Epithelial cell of proximal tubule (primary cell): ENCODE measurements at regions not wholly inside any gene's neighbourhood (a gene's known extent, or its start where the extent isn't known, plus 50 kb on each side); places are given as distances from the start of the nearest gene placed in this dataset.

Experiments used
- DNase-seq: peaks from one replicate; pipeline ENCODE4 v3.0.0-alpha.2; 2011; ENCODE audit warnings: low read depth
- H3K4me3 ChIP-seq: 2 replicates; pipeline ENCODE4 v1.5.1; 2011; ENCODE audit warnings: low read depth, mild to moderate bottlenecking, low read length
- CTCF ChIP-seq: conservative IDR thresholded peaks from 2 replicates; pipeline ENCODE4 v1.5.1; 2012; ENCODE audit warnings: low read depth, mild to moderate bottlenecking, low read length

- no peak overlapping the region for H3K4me3 ChIP-seq
- DNase-seq: no peak
- TF ChIP-seq CTCF: no peak
Measured at GRCh38 chr6:62764841-62765240, 446.4 kb upstream of the FKBP1C start.

DNA sequence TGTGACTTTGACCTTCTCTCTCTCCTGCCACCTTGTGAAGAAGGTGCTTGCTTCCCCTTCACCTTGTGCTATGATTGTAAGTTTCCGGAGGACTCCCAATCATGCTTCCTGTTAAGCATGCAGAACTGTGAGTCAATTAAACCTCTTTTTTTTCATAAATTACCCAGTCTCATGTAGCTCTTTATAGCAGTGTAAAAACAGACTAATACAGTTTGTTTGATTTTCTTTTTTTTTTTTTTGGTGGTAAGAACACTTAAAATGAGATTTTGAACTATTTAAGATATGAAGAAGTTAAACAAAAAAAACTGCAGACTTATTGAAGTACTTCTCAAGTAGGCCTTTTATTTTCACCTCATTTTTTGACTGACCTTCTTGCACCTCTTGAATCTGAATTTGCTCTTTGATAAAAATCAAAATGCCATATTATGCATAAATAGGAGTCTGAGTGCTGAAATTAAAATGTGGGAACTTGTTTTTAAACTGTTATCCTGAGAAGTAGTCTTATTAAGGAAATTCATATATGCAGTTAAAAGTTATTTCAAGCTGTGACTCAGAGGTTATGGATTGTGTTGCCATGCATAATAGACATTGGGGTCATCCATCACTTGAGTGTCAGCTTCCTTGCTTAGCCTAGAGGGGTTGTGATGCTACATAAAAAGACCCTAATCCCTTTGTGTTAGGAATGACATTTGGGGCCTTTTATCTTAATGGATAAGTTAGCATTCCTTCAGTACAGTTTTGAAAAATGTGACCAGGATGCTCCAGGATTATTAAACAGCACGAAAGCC is 447.9 kb upstream of the FKBP1C start:
- no peak for DNase-seq
- no peak for TF ChIP-seq CTCF
- H3K4me3 ChIP-seq: no peak overlapping the region

- DNase-seq: no peak
- no peak overlapping the region for H3K4me3 ChIP-seq
- TF ChIP-seq CTCF: no peak
Measured at GRCh38 chr6:62746968-62747367, 460.9 kb upstream of the KHDRBS2 start.

DNA sequence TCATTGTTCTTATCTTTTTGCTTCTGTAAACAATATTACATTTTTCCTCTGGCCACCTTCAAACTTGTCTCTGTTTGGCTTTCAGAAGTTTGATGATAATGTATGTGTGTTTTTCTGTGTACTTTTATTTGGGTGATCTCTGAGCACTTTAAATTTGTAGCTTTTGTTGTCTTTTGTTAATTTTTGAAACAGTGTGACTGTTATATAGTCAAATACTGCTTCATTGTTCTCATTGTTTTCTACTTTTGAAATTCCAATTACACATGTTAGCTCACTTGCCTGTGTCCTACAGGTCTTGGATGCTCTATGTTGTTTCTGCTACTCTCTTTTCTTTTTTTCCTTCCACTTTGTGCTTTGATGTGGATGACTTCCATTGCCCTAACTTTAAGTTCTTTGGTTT is 460.1 kb upstream of the KHDRBS2 start:
- H3K4me3 ChIP-seq: no peak overlapping the region
- DNase-seq: no peak
- TF ChIP-seq CTCF: no peak

- H3K4me3 ChIP-seq: no peak overlapping the region
- DNase-seq: no peak
- no peak for TF ChIP-seq CTCF
Measured at GRCh38 chr6:62740596-62740995, 454.6 kb upstream of the KHDRBS2 start.

GRCh38 chr6:62740171-62740570 is 454.1 kb upstream of the KHDRBS2 start:
- no peak for TF ChIP-seq CTCF
- DNase-seq: no peak
- H3K4me3 ChIP-seq: no peak overlapping the region

- TF ChIP-seq CTCF: no peak
- DNase-seq: no peak
- H3K4me3 ChIP-seq: no peak overlapping the region
Measured at GRCh38 chr6:62737792-62738191, 451.8 kb upstream of the KHDRBS2 start.
